ENCODE measurements at regions not wholly inside any gene's neighbourhood (a gene's known extent, or its start where the extent isn't known, plus 50 kb on each side); places are given as distances from the start of the nearest gene placed in this dataset.

- H3K4me3 ChIP-seq, result no peak overlapping the region
- no peaks in the 10 kb centered on the region for H3K9me3 ChIP-seq
- H3K27ac ChIP-seq, result no peak overlapping the region
- H3K27me3 ChIP-seq, result no peaks in the 10 kb centered on the region
- TF ChIP-seq EP300 (IDR thresholded peaks at IDR 0.05) (no peak), POLR2A (IDR thresholded peaks at IDR 0.05) (no peak), CTCF (IDR thresholded peaks at IDR 0.05) (no peak)
- H3K4me1 ChIP-seq (ENCODE audit: insufficient read depth), result no peaks in the 10 kb centered on the region
- no peak for DNase-seq
- no peaks in the 10 kb centered on the region for H3K36me3 ChIP-seq
- intact Hi-C loops (cut with DNase I), result no loop called here
These were observed 340.9 kb upstream of the PCDH15 start for GRCh38 chr10:55141892-55142291.

- Histone ChIP-seq H3K4me1 (ENCODE audit: insufficient read depth) (no peaks in the 10 kb centered on the region), H3K4me3 (no peak overlapping the region), H3K36me3 (no peaks in the 10 kb centered on the region), H3K27me3 (no peaks in the 10 kb centered on the region), H3K27ac (no peak overlapping the region), H3K9me3 (no peaks in the 10 kb centered on the region)
- no peak for TF ChIP-seq EP300 (IDR thresholded peaks at IDR 0.05)
- TF ChIP-seq POLR2A (IDR thresholded peaks at IDR 0.05), result no peak
- TF ChIP-seq CTCF (IDR thresholded peaks at IDR 0.05), result no peak
- intact Hi-C loops (cut with DNase I), result no loop called here
- 96 to 100% (median 98%) methylated on average over 2 of the region's 2 CpGs for WGBS, 3 donors
- DNase-seq, result no peak
These were observed 336.0 kb upstream of the PCDH15 start for GRCh38 chr10:55137063-55137462.

GRCh38 chr10:55104738-55105137 is 303.7 kb upstream of the PCDH15 start:
- H3K4me1 ChIP-seq (ENCODE audit: insufficient read depth), result no peaks in the 10 kb centered on the region
- H3K27me3 ChIP-seq, result no peaks in the 10 kb centered on the region
- H3K9me3 ChIP-seq, result no peaks in the 10 kb centered on the region
- no peak for TF ChIP-seq CTCF (IDR thresholded peaks at IDR 0.05)
- no peak for DNase-seq
- H3K4me3 ChIP-seq, result no peak overlapping the region
- 89 to 97% (median 93%) methylated on average over 2 of the region's 2 CpGs for WGBS, 3 donors
- H3K36me3 ChIP-seq, result no peaks in the 10 kb centered on the region
- intact Hi-C loops (cut with DNase I), result no loop called here
- no peak overlapping the region for H3K27ac ChIP-seq

- DNase-seq, result no peak
- 91 to 93% (median 93%) methylated on average over 9 of the region's 9 CpGs for WGBS, 3 donors
- no peaks in the 10 kb centered on the region for H3K27me3 ChIP-seq
- no peak for TF ChIP-seq POLR2A (IDR thresholded peaks at IDR 0.05)
- TF ChIP-seq EP300 (IDR thresholded peaks at IDR 0.05), result no peak
- no peak for TF ChIP-seq CTCF (IDR thresholded peaks at IDR 0.05)
- H3K4me3 ChIP-seq, result no peak overlapping the region
- H3K4me1 ChIP-seq (ENCODE audit: insufficient read depth), result no peaks in the 10 kb centered on the region
- H3K27ac ChIP-seq, result no peak overlapping the region
- intact Hi-C loops (cut with DNase I), result no loop called here
- no peaks in the 10 kb centered on the region for H3K36me3 ChIP-seq
- H3K9me3 ChIP-seq, result no peaks in the 10 kb centered on the region
These were observed 297.4 kb upstream of the PCDH15 start for GRCh38 chr10:55098452-55098851.

Measured in ovary (tissue), 7 donors.